Stimulated activated naive B cell treated with anti-CD40 and anti-IgM and Interleukin-4, amounts not matched to agents 10 μg/mL and 1 μg/mL and 100 μg/mL, for 72 hours (primary cell): ENCODE measurements at regions not wholly inside any gene's neighbourhood (a gene's known extent, or its start where the extent isn't known, plus 50 kb on each side); places are given as distances from the start of the nearest gene placed in this dataset.
A peak's percentile ranks its signal among the peaks of the same experiment; 100 is the strongest.

Experiments used
- ATAC-seq, 2 donors: fragments of 150-1000 bp; cut with Tn5 transposase; replicated peaks; 2 replicates each; pipeline ENCODE4 v1.10.0; 2021; ENCODE audit warnings: moderate library complexity in 1 of 2
- DNase-seq: peaks from one replicate; pipeline ENCODE4 v3.0.0; 2021
- H3K27ac Mint-ChIP-seq: one replicate; pipeline ENCODE4 v1.8.0; 2022; ENCODE audit warnings: mild to moderate bottlenecking, mixed read lengths
- H3K27me3 Mint-ChIP-seq, 2 donors: one replicate each; pipeline ENCODE4 v1.8.0; 2022; ENCODE audit warnings: mixed read lengths in 2 of 2
- H3K36me3 Mint-ChIP-seq, 2 donors: one replicate each; pipeline ENCODE4 v1.8.0; 2022; ENCODE audit warnings: mixed read lengths in 2 of 2, mild to moderate bottlenecking in 1 of 2
- H3K4me1 Mint-ChIP-seq, 2 donors: one replicate each; pipeline ENCODE4 v1.8.0; 2022; ENCODE audit warnings: mixed read lengths in 2 of 2, mild to moderate bottlenecking in 1 of 2
- H3K4me3 Mint-ChIP-seq, 2 donors: one replicate each; pipeline ENCODE4 v1.8.0; 2022; ENCODE audit warnings: mild to moderate bottlenecking in 2 of 2, mixed read lengths in 2 of 2, moderate library complexity in 1 of 2
- H3K9me3 Mint-ChIP-seq, 2 donors: one replicate each; pipeline ENCODE4 v1.8.0; 2022; ENCODE audit warnings: mixed read lengths in 2 of 2, mild to moderate bottlenecking in 1 of 2

- H3K27ac Mint-ChIP-seq, result no peak overlapping the region
- H3K4me3 Mint-ChIP-seq, result no peak overlapping the region
- peaks cover 0 to 7% of the 10 kb centered on the region in 2 donors for H3K4me1 Mint-ChIP-seq
- no peaks in the 10 kb centered on the region for H3K27me3 Mint-ChIP-seq
- no peak for DNase-seq
- ATAC-seq, result no peak
- no peaks in the 10 kb centered on the region for H3K36me3 Mint-ChIP-seq
- peaks cover 0 to 5% of the 10 kb centered on the region in 2 donors for H3K9me3 Mint-ChIP-seq
Observed at GRCh38 chr17:72403713-72404209, 282.9 kb downstream of the SOX9 start.

- no peak for ATAC-seq
- Mint-ChIP-seq H3K4me3 (no peak overlapping the region), H3K27ac (no peak overlapping the region), H3K4me1 (peaks cover 0 to 7% of the 10 kb centered on the region in 2 donors), H3K27me3 (no peaks in the 10 kb centered on the region), H3K9me3 (peaks cover 3 to 5% of the 10 kb centered on the region in 2 donors), H3K36me3 (no peaks in the 10 kb centered on the region)
- no peak for DNase-seq
Observed at GRCh38 chr17:72404872-72405271, 284.1 kb downstream of the SOX9 start.

GRCh38 chr17:72405662-72406230 is 284.9 kb downstream of the SOX9 start:
- no peaks in the 10 kb centered on the region for H3K36me3 Mint-ChIP-seq
- DNase-seq (no peak), ATAC-seq (no peak)
- H3K4me3 Mint-ChIP-seq, result no peak overlapping the region
- peaks cover 3 to 5% of the 10 kb centered on the region in 2 donors for H3K9me3 Mint-ChIP-seq
- no peaks in the 10 kb centered on the region for H3K27me3 Mint-ChIP-seq
- peaks cover 0 to 7% of the 10 kb centered on the region in 2 donors for H3K4me1 Mint-ChIP-seq
- H3K27ac Mint-ChIP-seq, result no peak overlapping the region

GRCh38 chr17:72406498-72406897 is 285.7 kb downstream of the SOX9 start:
- H3K4me1 Mint-ChIP-seq, result peaks cover 0 to 7% of the 10 kb centered on the region in 2 donors
- no peak for DNase-seq
- H3K36me3 Mint-ChIP-seq, result no peaks in the 10 kb centered on the region
- no peak for ATAC-seq
- H3K27me3 Mint-ChIP-seq, result no peaks in the 10 kb centered on the region
- no peak overlapping the region for H3K4me3 Mint-ChIP-seq
- H3K27ac Mint-ChIP-seq, result peak overlapping the region; percentile 42
- H3K9me3 Mint-ChIP-seq, result peaks cover 3% of the 10 kb centered on the region in 2 donors

- no peaks in the 10 kb centered on the region for H3K36me3 Mint-ChIP-seq
- H3K27me3 Mint-ChIP-seq, result no peaks in the 10 kb centered on the region
- DNase-seq, result peak; percentile 24
- H3K4me3 Mint-ChIP-seq, result no peak overlapping the region
- H3K27ac Mint-ChIP-seq, result peak overlapping the region; percentile 42
- H3K9me3 Mint-ChIP-seq, result peaks cover 3% of the 10 kb centered on the region in 2 donors
- peak; percentile 70 to 89 for ATAC-seq
- H3K4me1 Mint-ChIP-seq, result peaks cover 0 to 7% of the 10 kb centered on the region in 2 donors
Observed at GRCh38 chr17:72407336-72407909, 286.6 kb downstream of the SOX9 start.

GRCh38 chr17:72407931-72408330 is 287.1 kb downstream of the SOX9 start:
- peaks cover 3% of the 10 kb centered on the region in 2 donors for H3K9me3 Mint-ChIP-seq
- DNase-seq, result no peak
- no peaks in the 10 kb centered on the region for H3K27me3 Mint-ChIP-seq
- ATAC-seq, result no peak
- no peak overlapping the region for H3K4me3 Mint-ChIP-seq
- H3K4me1 Mint-ChIP-seq, result peaks cover 0 to 7% of the 10 kb centered on the region in 2 donors
- H3K27ac Mint-ChIP-seq, result no peak overlapping the region
- H3K36me3 Mint-ChIP-seq, result no peaks in the 10 kb centered on the region

- H3K9me3 Mint-ChIP-seq, result peaks cover 3% of the 10 kb centered on the region in 2 donors
- no peaks in the 10 kb centered on the region for H3K27me3 Mint-ChIP-seq
- H3K36me3 Mint-ChIP-seq, result no peaks in the 10 kb centered on the region
- ATAC-seq, result no peak
- no peak for DNase-seq
- no peak overlapping the region for H3K27ac Mint-ChIP-seq
- peaks cover 0 to 7% of the 10 kb centered on the region in 2 donors for H3K4me1 Mint-ChIP-seq
- H3K4me3 Mint-ChIP-seq, result no peak overlapping the region
Observed at GRCh38 chr17:72408641-72409040, 287.8 kb downstream of the SOX9 start.

- ATAC-seq, result peak in 1 of 2 donors; percentile 45
- Mint-ChIP-seq H3K4me1 (peaks cover 0 to 7% of the 10 kb centered on the region in 2 donors), H3K27ac (no peak overlapping the region), H3K27me3 (no peaks in the 10 kb centered on the region), H3K4me3 (no peak overlapping the region), H3K9me3 (peaks cover 3 to 6% of the 10 kb centered on the region in 2 donors), H3K36me3 (no peaks in the 10 kb centered on the region)
- DNase-seq, result no peak
Observed at GRCh38 chr17:72409405-72410002, 288.7 kb downstream of the SOX9 start.

- Mint-ChIP-seq H3K9me3 (peaks cover 8 to 10% of the 10 kb centered on the region in 2 donors), H3K4me1 (peaks cover 0 to 7% of the 10 kb centered on the region in 2 donors), H3K27me3 (no peaks in the 10 kb centered on the region), H3K36me3 (no peaks in the 10 kb centered on the region), H3K4me3 (no peak overlapping the region), H3K27ac (no peak overlapping the region)
- DNase-seq, result no peak
- ATAC-seq, result no peak
Observed at GRCh38 chr17:72411124-72411563, 290.3 kb downstream of the SOX9 start.

- no peaks in the 10 kb centered on the region for H3K36me3 Mint-ChIP-seq
- no peak overlapping the region for H3K4me3 Mint-ChIP-seq
- H3K9me3 Mint-ChIP-seq, result peaks cover 7 to 14% of the 10 kb centered on the region in 2 donors
- H3K27me3 Mint-ChIP-seq, result no peaks in the 10 kb centered on the region
- no peaks in the 10 kb centered on the region for H3K4me1 Mint-ChIP-seq
- ATAC-seq, result no peak
- no peak for DNase-seq
- no peak overlapping the region for H3K27ac Mint-ChIP-seq
Observed at GRCh38 chr17:72412650-72413076, 291.8 kb downstream of the SOX9 start.

- DNase-seq (no peak), ATAC-seq (no peak)
- peaks cover 0 to 4% of the 10 kb centered on the region in 2 donors for H3K36me3 Mint-ChIP-seq
- H3K4me3 Mint-ChIP-seq, result no peak overlapping the region
- no peaks in the 10 kb centered on the region for H3K4me1 Mint-ChIP-seq
- no peak overlapping the region for H3K27ac Mint-ChIP-seq
- peaks cover 11 to 18% of the 10 kb centered on the region in 2 donors for H3K9me3 Mint-ChIP-seq
- H3K27me3 Mint-ChIP-seq, result peaks cover 0 to 3% of the 10 kb centered on the region in 2 donors
Observed at GRCh38 chr17:72413077-72414031, 292.5 kb downstream of the SOX9 start.

GRCh38 chr17:72414032-72414396 is 293.2 kb downstream of the SOX9 start:
- H3K36me3 Mint-ChIP-seq, result peaks cover 0 to 5% of the 10 kb centered on the region in 2 donors
- H3K27me3 Mint-ChIP-seq, result peaks cover 0 to 4% of the 10 kb centered on the region in 2 donors
- DNase-seq (no peak), ATAC-seq (no peak)
- H3K4me1 Mint-ChIP-seq, result no peaks in the 10 kb centered on the region
- H3K9me3 Mint-ChIP-seq, result peaks cover 14 to 17% of the 10 kb centered on the region in 2 donors
- no peak overlapping the region for H3K27ac Mint-ChIP-seq
- no peak overlapping the region for H3K4me3 Mint-ChIP-seq

- H3K4me1 Mint-ChIP-seq, result peaks cover 3% of the 10 kb centered on the region in 2 donors
- H3K4me3 Mint-ChIP-seq, result no peak overlapping the region
- peaks cover 14 to 16% of the 10 kb centered on the region in 2 donors for H3K9me3 Mint-ChIP-seq
- peaks cover 0 to 5% of the 10 kb centered on the region in 2 donors for H3K36me3 Mint-ChIP-seq
- ATAC-seq (no peak), DNase-seq (no peak)
- no peak overlapping the region for H3K27ac Mint-ChIP-seq
- peaks cover 0 to 4% of the 10 kb centered on the region in 2 donors for H3K27me3 Mint-ChIP-seq
Observed at GRCh38 chr17:72414967-72415853, 294.4 kb downstream of the SOX9 start.
